ENCODE measurements at regions not wholly inside any gene's neighbourhood (a gene's known extent, or its start where the extent isn't known, plus 50 kb on each side); places are given as distances from the start of the nearest gene placed in this dataset.

DNA sequence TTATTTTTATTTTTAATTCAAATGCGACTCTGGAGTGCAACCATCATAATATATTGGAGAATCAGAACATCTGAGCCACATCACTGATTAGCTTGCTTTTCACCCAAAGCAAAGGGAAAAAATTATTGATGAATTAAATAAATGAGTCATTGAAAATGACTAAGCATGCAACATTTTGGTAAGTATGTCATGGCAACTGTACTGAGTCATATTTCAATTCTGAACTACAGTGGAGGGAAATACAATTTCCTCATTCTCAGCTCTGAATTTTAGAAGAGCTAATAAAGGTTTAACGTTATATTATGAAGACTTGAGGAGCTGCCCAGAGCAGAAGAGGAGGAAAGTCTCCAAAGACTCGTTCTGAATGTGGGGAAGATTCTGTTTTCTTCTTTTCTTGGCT lies 89.6 kb upstream of the CCDC68 start:
- TF ChIP-seq, protein P1, sequence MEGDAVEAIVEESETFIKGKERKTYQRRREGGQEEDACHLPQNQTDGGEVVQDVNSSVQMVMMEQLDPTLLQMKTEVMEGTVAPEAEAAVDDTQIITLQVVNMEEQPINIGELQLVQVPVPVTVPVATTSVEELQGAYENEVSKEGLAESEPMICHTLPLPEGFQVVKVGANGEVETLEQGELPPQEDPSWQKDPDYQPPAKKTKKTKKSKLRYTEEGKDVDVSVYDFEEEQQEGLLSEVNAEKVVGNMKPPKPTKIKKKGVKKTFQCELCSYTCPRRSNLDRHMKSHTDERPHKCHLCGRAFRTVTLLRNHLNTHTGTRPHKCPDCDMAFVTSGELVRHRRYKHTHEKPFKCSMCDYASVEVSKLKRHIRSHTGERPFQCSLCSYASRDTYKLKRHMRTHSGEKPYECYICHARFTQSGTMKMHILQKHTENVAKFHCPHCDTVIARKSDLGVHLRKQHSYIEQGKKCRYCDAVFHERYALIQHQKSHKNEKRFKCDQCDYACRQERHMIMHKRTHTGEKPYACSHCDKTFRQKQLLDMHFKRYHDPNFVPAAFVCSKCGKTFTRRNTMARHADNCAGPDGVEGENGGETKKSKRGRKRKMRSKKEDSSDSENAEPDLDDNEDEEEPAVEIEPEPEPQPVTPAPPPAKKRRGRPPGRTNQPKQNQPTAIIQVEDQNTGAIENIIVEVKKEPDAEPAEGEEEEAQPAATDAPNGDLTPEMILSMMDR (IDR thresholded peaks at IDR 0.05; ENCODE audit: insufficient read depth, low read length): no peak
- TF ChIP-seq SPI1 (IDR thresholded peaks at IDR 0.05; ENCODE audit: borderline replicate concordance, low read depth) (no peak), POLR2AphosphoS5 (IDR thresholded peaks at IDR 0.05; ENCODE audit: low read depth) (no peak)
